ENCODE measurements at regions not wholly inside any gene's neighbourhood (a gene's known extent, or its start where the extent isn't known, plus 50 kb on each side); places are given as distances from the start of the nearest gene placed in this dataset.

- FAIRE-seq (no peak), DNase-seq (ENCODE audit: insufficient read length, low spot score) (no peak)
These were observed 213.2 kb upstream of the IER5L start for GRCh38 chr9:129391221-129391661.

- FAIRE-seq, result no peak
- DNase-seq (ENCODE audit: insufficient read length, low spot score), result no peak
These were observed 212.5 kb upstream of the IER5L start for GRCh38 chr9:129390541-129390940.

- FAIRE-seq (no peak), DNase-seq (ENCODE audit: insufficient read length, low spot score) (no peak)
These were observed 209.8 kb upstream of the IER5L start for GRCh38 chr9:129387822-129388221.

- FAIRE-seq, result no peak
These were observed 208.7 kb upstream of the IER5L start for GRCh38 chr9:129386812-129387177.

GRCh38 chr9:129385211-129385934 lies 207.3 kb upstream of the IER5L start:
- DNase-seq (ENCODE audit: insufficient read length, low spot score) (no peak), FAIRE-seq (no peak)

More at GRCh38 chr9:129386812-129387177, 208.7 kb upstream of the IER5L start:
- no peak for DNase-seq (ENCODE audit: insufficient read length, low spot score)

- DNase-seq (ENCODE audit: insufficient read length, low spot score) (no peak), FAIRE-seq (no peak)
These were observed 206.6 kb upstream of the IER5L start for GRCh38 chr9:129384491-129385210.

- DNase-seq (ENCODE audit: insufficient read length, low spot score), result peak; percentile 90
- FAIRE-seq, result peak; percentile 45
These were observed 205.8 kb upstream of the IER5L start for GRCh38 chr9:129383561-129384490.

GRCh38 chr9:129383019-129383560 lies 205.0 kb upstream of the IER5L start:
- FAIRE-seq (no peak), DNase-seq (ENCODE audit: insufficient read length, low spot score) (no peak)

GRCh38 chr9:129382281-129383018 lies 204.4 kb upstream of the IER5L start:
- DNase-seq (ENCODE audit: insufficient read length, low spot score) (no peak), FAIRE-seq (no peak)

- FAIRE-seq (no peak), DNase-seq (ENCODE audit: insufficient read length, low spot score) (no peak)
These were observed 203.5 kb upstream of the IER5L start for GRCh38 chr9:129381481-129381957.

- FAIRE-seq (no peak), DNase-seq (ENCODE audit: insufficient read length, low spot score) (no peak)
These were observed 202.9 kb upstream of the IER5L start for GRCh38 chr9:129380961-129381401.

GRCh38 chr9:129379886-129380285 lies 201.8 kb upstream of the IER5L start:
- FAIRE-seq (no peak), DNase-seq (ENCODE audit: insufficient read length, low spot score) (no peak)

GRCh38 chr9:129379181-129379836 lies 201.2 kb upstream of the IER5L start:
- no peak for FAIRE-seq
- DNase-seq (ENCODE audit: insufficient read length, low spot score), result no peak

- DNase-seq (ENCODE audit: insufficient read length, low spot score) (no peak), FAIRE-seq (no peak)
These were observed 200.0 kb upstream of the IER5L start for GRCh38 chr9:129377931-129378661.

- DNase-seq (ENCODE audit: insufficient read length, low spot score) (no peak), FAIRE-seq (no peak)
These were observed 199.1 kb upstream of the IER5L start for GRCh38 chr9:129377181-129377580.

GRCh38 chr9:129375845-129376244 lies 197.8 kb upstream of the IER5L start:
- FAIRE-seq, result no peak
- no peak for DNase-seq (ENCODE audit: insufficient read length, low spot score)

- no peak for DNase-seq (ENCODE audit: insufficient read length, low spot score)
- FAIRE-seq, result no peak
These were observed 196.6 kb upstream of the IER5L start for GRCh38 chr9:129374651-129375050.

- FAIRE-seq (no peak), DNase-seq (ENCODE audit: insufficient read length, low spot score) (no peak)
These were observed 196.2 kb upstream of the IER5L start for GRCh38 chr9:129374231-129374630.

GRCh38 chr9:129373361-129373760 lies 195.3 kb upstream of the IER5L start:
- no peak for FAIRE-seq

More at GRCh38 chr9:129373361-129373760, 195.3 kb upstream of the IER5L start:
- DNase-seq (ENCODE audit: insufficient read length, low spot score), result no peak
